ENCODE measurements at regions not wholly inside any gene's neighbourhood (a gene's known extent, or its start where the extent isn't known, plus 50 kb on each side); places are given as distances from the start of the nearest gene placed in this dataset.

- H3K4me1 ChIP-seq (ENCODE audit: control insufficient read depth, insufficient read depth, low read length): peaks cover 3% of the 10 kb centered on the region
- DNase-seq (ENCODE audit: low read depth): peak; percentile 33
- H3K9me3 ChIP-seq (ENCODE audit: control insufficient read depth, low read length): no peaks in the 10 kb centered on the region
- H3K27me3 ChIP-seq (replicated peaks; ENCODE audit: control insufficient read depth, insufficient read depth, low read length): peaks cover 40% of the 10 kb centered on the region
- H3K9ac ChIP-seq (ENCODE audit: low read length): no peak overlapping the region
- H3K4me3 ChIP-seq (ENCODE audit: low read length): peak overlapping the region; percentile 68
- no peaks in the 10 kb centered on the region for H3K36me3 ChIP-seq (ENCODE audit: control insufficient read depth, insufficient read depth, low read length, severe bottlenecking)
Observed at GRCh38 chr3:24829629-24830229, 335.1 kb upstream of the THRB start.

GRCh38 chr3:24830230-24831152 is 335.8 kb upstream of the THRB start:
- H3K9me3 ChIP-seq (ENCODE audit: control insufficient read depth, low read length): no peaks in the 10 kb centered on the region
- peak; percentile 26 for DNase-seq (ENCODE audit: low read depth)
- no peaks in the 10 kb centered on the region for H3K36me3 ChIP-seq (ENCODE audit: control insufficient read depth, insufficient read depth, low read length, severe bottlenecking)
- H3K9ac ChIP-seq (ENCODE audit: low read length): no peak overlapping the region
- H3K4me3 ChIP-seq (ENCODE audit: low read length): peak overlapping the region; percentile 68
- peaks cover 40% of the 10 kb centered on the region for H3K27me3 ChIP-seq (replicated peaks; ENCODE audit: control insufficient read depth, insufficient read depth, low read length)
- peaks cover 3% of the 10 kb centered on the region for H3K4me1 ChIP-seq (ENCODE audit: control insufficient read depth, insufficient read depth, low read length)

- Histone ChIP-seq H3K4me1 (ENCODE audit: control insufficient read depth, insufficient read depth, low read length) (peaks cover 3% of the 10 kb centered on the region), H3K9ac (ENCODE audit: low read length) (no peak overlapping the region), H3K36me3 (ENCODE audit: control insufficient read depth, insufficient read depth, low read length, severe bottlenecking) (no peaks in the 10 kb centered on the region), H3K9me3 (ENCODE audit: control insufficient read depth, low read length) (no peaks in the 10 kb centered on the region), H3K27me3 (replicated peaks; ENCODE audit: control insufficient read depth, insufficient read depth, low read length) (peaks cover 42% of the 10 kb centered on the region), H3K4me3 (ENCODE audit: low read length) (no peak overlapping the region)
- DNase-seq (ENCODE audit: low read depth): no peak
Observed at GRCh38 chr3:24831221-24831620, 336.6 kb upstream of the THRB start.

- Histone ChIP-seq H3K4me3 (ENCODE audit: low read length) (no peak overlapping the region), H3K36me3 (ENCODE audit: control insufficient read depth, insufficient read depth, low read length, severe bottlenecking) (no peaks in the 10 kb centered on the region), H3K4me1 (ENCODE audit: control insufficient read depth, insufficient read depth, low read length) (peaks cover 3% of the 10 kb centered on the region), H3K9me3 (ENCODE audit: control insufficient read depth, low read length) (no peaks in the 10 kb centered on the region), H3K27me3 (replicated peaks; ENCODE audit: control insufficient read depth, insufficient read depth, low read length) (peaks cover 31% of the 10 kb centered on the region), H3K9ac (ENCODE audit: low read length) (no peak overlapping the region)
- DNase-seq (ENCODE audit: low read depth): no peak
Observed at GRCh38 chr3:24832891-24833290, 338.2 kb upstream of the THRB start.

- DNase-seq (ENCODE audit: low read depth): no peak
- no peak overlapping the region for H3K9ac ChIP-seq (ENCODE audit: low read length)
- H3K36me3 ChIP-seq (ENCODE audit: control insufficient read depth, insufficient read depth, low read length, severe bottlenecking): no peaks in the 10 kb centered on the region
- H3K4me1 ChIP-seq (ENCODE audit: control insufficient read depth, insufficient read depth, low read length): peaks cover 3% of the 10 kb centered on the region
- H3K27me3 ChIP-seq (replicated peaks; ENCODE audit: control insufficient read depth, insufficient read depth, low read length): peaks cover 20% of the 10 kb centered on the region
- no peak overlapping the region for H3K4me3 ChIP-seq (ENCODE audit: low read length)
- no peaks in the 10 kb centered on the region for H3K9me3 ChIP-seq (ENCODE audit: control insufficient read depth, low read length)
Observed at GRCh38 chr3:24834442-24834841, 339.8 kb upstream of the THRB start.

- Histone ChIP-seq H3K4me1 (ENCODE audit: control insufficient read depth, insufficient read depth, low read length) (no peaks in the 10 kb centered on the region), H3K4me3 (ENCODE audit: low read length) (no peak overlapping the region), H3K27me3 (replicated peaks; ENCODE audit: control insufficient read depth, insufficient read depth, low read length) (peaks cover 22% of the 10 kb centered on the region), H3K9ac (ENCODE audit: low read length) (no peak overlapping the region), H3K9me3 (ENCODE audit: control insufficient read depth, low read length) (no peaks in the 10 kb centered on the region), H3K36me3 (ENCODE audit: control insufficient read depth, insufficient read depth, low read length, severe bottlenecking) (no peaks in the 10 kb centered on the region)
- DNase-seq (ENCODE audit: low read depth): no peak
Observed at GRCh38 chr3:24835510-24835909, 340.9 kb upstream of the THRB start.

DNA sequence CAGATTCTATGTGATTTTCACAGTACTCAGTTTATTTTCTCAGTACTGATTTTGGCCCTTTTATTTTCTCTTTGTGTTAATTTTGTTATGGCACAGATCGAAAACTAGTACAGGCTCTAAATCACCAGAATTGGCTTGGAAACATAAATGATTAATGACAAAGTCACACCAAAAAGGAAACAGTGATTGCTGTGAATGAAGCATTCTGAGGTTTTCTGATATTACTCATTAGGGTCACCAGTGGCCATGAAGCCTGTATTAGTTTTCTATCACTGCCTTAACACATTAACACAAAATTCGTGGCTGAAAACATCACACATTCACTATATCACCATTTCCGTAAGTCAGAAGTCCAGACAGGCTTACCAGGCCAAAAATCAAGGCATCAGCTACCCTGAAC is 343.0 kb upstream of the THRB start:
- no peaks in the 10 kb centered on the region for H3K36me3 ChIP-seq (ENCODE audit: control insufficient read depth, insufficient read depth, low read length, severe bottlenecking)
- H3K9ac ChIP-seq (ENCODE audit: low read length): no peak overlapping the region
- H3K9me3 ChIP-seq (ENCODE audit: control insufficient read depth, low read length): no peaks in the 10 kb centered on the region
- DNase-seq (ENCODE audit: low read depth): no peak
- H3K4me1 ChIP-seq (ENCODE audit: control insufficient read depth, insufficient read depth, low read length): no peaks in the 10 kb centered on the region
- no peak overlapping the region for H3K4me3 ChIP-seq (ENCODE audit: low read length)
- peaks cover 7% of the 10 kb centered on the region for H3K27me3 ChIP-seq (replicated peaks; ENCODE audit: control insufficient read depth, insufficient read depth, low read length)

GRCh38 chr3:24838533-24838932 is 343.9 kb upstream of the THRB start:
- Histone ChIP-seq H3K27me3 (replicated peaks; ENCODE audit: control insufficient read depth, insufficient read depth, low read length) (peaks cover 7% of the 10 kb centered on the region), H3K4me3 (ENCODE audit: low read length) (no peak overlapping the region), H3K9me3 (ENCODE audit: control insufficient read depth, low read length) (no peaks in the 10 kb centered on the region), H3K9ac (ENCODE audit: low read length) (no peak overlapping the region), H3K36me3 (ENCODE audit: control insufficient read depth, insufficient read depth, low read length, severe bottlenecking) (no peaks in the 10 kb centered on the region), H3K4me1 (ENCODE audit: control insufficient read depth, insufficient read depth, low read length) (no peaks in the 10 kb centered on the region)
- peak; percentile 9 for DNase-seq (ENCODE audit: low read depth)

GRCh38 chr3:24843955-24844354 is 349.3 kb upstream of the THRB start:
- Histone ChIP-seq H3K9me3 (ENCODE audit: control insufficient read depth, low read length) (no peaks in the 10 kb centered on the region), H3K4me1 (ENCODE audit: control insufficient read depth, insufficient read depth, low read length) (no peaks in the 10 kb centered on the region), H3K9ac (ENCODE audit: low read length) (no peak overlapping the region), H3K27me3 (replicated peaks; ENCODE audit: control insufficient read depth, insufficient read depth, low read length) (peaks cover 4% of the 10 kb centered on the region), H3K4me3 (ENCODE audit: low read length) (no peak overlapping the region), H3K36me3 (ENCODE audit: control insufficient read depth, insufficient read depth, low read length, severe bottlenecking) (no peaks in the 10 kb centered on the region)
- no peak for DNase-seq (ENCODE audit: low read depth)

GRCh38 chr3:24845524-24846155 is 351.0 kb upstream of the THRB start:
- Histone ChIP-seq H3K27me3 (replicated peaks; ENCODE audit: control insufficient read depth, insufficient read depth, low read length) (peaks cover 3% of the 10 kb centered on the region), H3K9me3 (ENCODE audit: control insufficient read depth, low read length) (no peaks in the 10 kb centered on the region), H3K9ac (ENCODE audit: low read length) (no peak overlapping the region), H3K4me3 (ENCODE audit: low read length) (no peak overlapping the region), H3K36me3 (ENCODE audit: control insufficient read depth, insufficient read depth, low read length, severe bottlenecking) (no peaks in the 10 kb centered on the region), H3K4me1 (ENCODE audit: control insufficient read depth, insufficient read depth, low read length) (no peaks in the 10 kb centered on the region)
- no peak for DNase-seq (ENCODE audit: low read depth)

GRCh38 chr3:24846286-24846860 is 351.7 kb upstream of the THRB start:
- Histone ChIP-seq H3K9ac (ENCODE audit: low read length) (no peak overlapping the region), H3K36me3 (ENCODE audit: control insufficient read depth, insufficient read depth, low read length, severe bottlenecking) (no peaks in the 10 kb centered on the region), H3K27me3 (replicated peaks; ENCODE audit: control insufficient read depth, insufficient read depth, low read length) (peaks cover 3% of the 10 kb centered on the region), H3K4me1 (ENCODE audit: control insufficient read depth, insufficient read depth, low read length) (no peaks in the 10 kb centered on the region), H3K9me3 (ENCODE audit: control insufficient read depth, low read length) (no peaks in the 10 kb centered on the region), H3K4me3 (ENCODE audit: low read length) (no peak overlapping the region)
- DNase-seq (ENCODE audit: low read depth): no peak
